ENCODE measurements at regions not wholly inside any gene's neighbourhood (a gene's known extent, or its start where the extent isn't known, plus 50 kb on each side); places are given as distances from the start of the nearest gene placed in this dataset.

DNA sequence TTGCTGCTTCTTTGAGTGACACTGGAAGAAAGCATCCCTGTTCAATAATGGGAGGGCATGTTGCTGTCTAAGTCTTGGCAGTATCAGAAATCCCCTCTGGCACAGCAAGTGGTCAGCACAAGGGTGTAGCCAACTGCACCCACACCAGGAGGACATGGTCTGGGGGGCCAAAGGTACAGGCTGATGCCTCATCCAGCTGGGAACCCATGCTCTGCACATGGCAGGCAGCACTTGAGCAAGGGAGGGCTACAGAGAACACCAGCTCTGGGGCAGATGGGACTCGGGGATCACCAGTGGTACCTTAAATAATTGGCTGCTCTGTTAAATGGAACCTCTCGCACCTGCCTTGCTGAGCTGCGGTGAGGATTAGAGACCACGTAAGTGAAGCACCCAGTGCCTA, 265.2 kb downstream of the SYK start:
- Histone ChIP-seq H3K27me3 (ENCODE audit: insufficient read depth, low read length, poor library complexity) (no peaks in the 10 kb centered on the region), H2AFZ (ENCODE audit: low read depth, low read length) (no peak overlapping the region), H3K36me3 (ENCODE audit: insufficient read depth, low read length) (no peaks in the 10 kb centered on the region), H3K9ac (ENCODE audit: low read depth, low read length) (no peak overlapping the region), H3K4me1 (ENCODE audit: insufficient read depth, low read length) (no peaks in the 10 kb centered on the region), H3K27ac (ENCODE audit: low read length) (no peak overlapping the region), H3K79me2 (ENCODE audit: insufficient read depth, low read length) (no peaks in the 10 kb centered on the region), H3K4me2 (ENCODE audit: insufficient read depth, low read length) (no peak overlapping the region), H3K4me3 (ENCODE audit: low read depth in 1 of 2, low read length in 2 of 2) (no peak overlapping the region), H3K9me3 (ENCODE audit: insufficient read depth, low read length, severe bottlenecking) (no peaks in the 10 kb centered on the region), H4K20me1 (ENCODE audit: insufficient read depth, low read length) (no peaks in the 10 kb centered on the region)
- ATAC-seq (ENCODE audit: insufficient read depth, low read depth) (no peak), DNase-seq (no peak)
- TF ChIP-seq, protein P1, sequence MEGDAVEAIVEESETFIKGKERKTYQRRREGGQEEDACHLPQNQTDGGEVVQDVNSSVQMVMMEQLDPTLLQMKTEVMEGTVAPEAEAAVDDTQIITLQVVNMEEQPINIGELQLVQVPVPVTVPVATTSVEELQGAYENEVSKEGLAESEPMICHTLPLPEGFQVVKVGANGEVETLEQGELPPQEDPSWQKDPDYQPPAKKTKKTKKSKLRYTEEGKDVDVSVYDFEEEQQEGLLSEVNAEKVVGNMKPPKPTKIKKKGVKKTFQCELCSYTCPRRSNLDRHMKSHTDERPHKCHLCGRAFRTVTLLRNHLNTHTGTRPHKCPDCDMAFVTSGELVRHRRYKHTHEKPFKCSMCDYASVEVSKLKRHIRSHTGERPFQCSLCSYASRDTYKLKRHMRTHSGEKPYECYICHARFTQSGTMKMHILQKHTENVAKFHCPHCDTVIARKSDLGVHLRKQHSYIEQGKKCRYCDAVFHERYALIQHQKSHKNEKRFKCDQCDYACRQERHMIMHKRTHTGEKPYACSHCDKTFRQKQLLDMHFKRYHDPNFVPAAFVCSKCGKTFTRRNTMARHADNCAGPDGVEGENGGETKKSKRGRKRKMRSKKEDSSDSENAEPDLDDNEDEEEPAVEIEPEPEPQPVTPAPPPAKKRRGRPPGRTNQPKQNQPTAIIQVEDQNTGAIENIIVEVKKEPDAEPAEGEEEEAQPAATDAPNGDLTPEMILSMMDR (IDR thresholded peaks at IDR 0.05; ENCODE audit: borderline replicate concordance, extremely low read depth, low read length, poor library complexity, severe bottlenecking) = no peak
- TF ChIP-seq EZH2 (IDR thresholded peaks at IDR 0.05; ENCODE audit: borderline replicate concordance, low read depth, low read length, severe bottlenecking) = no peak

DNA sequence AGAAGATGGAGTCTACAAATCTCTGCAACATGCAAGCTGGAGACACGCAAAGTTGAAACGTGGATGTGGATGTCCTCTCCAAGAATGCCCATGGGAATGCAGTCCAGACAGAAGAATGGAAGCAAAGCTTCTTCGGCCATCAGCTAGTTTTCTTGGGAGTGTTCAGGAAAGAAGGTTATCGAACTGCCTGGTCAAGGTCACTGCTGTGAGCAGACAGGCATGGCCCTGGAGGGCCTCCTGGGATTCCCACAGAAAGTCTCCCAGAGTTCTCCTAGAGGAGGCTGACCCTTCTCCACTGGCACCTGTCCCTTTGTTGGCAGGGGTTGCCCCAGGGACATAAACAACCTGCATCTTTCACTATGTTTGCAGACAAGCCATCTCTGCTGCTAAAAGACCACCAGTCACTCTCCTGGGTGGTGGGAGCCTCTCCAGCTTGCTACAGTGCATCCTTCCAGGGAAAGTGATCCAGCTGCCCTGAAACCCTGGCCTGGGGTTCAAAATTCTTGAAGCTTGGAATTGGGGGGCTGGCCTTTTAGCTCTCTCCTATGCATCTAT, 265.8 kb downstream of the SYK start:
- Histone ChIP-seq H3K27me3 (ENCODE audit: insufficient read depth, low read length, poor library complexity) (no peaks in the 10 kb centered on the region), H2AFZ (ENCODE audit: low read depth, low read length) (no peak overlapping the region), H3K79me2 (ENCODE audit: insufficient read depth, low read length) (no peaks in the 10 kb centered on the region), H3K4me3 (ENCODE audit: low read depth in 1 of 2, low read length in 2 of 2) (no peak overlapping the region), H3K4me1 (ENCODE audit: insufficient read depth, low read length) (no peaks in the 10 kb centered on the region), H3K36me3 (ENCODE audit: insufficient read depth, low read length) (no peaks in the 10 kb centered on the region), H3K9ac (ENCODE audit: low read depth, low read length) (no peak overlapping the region), H4K20me1 (ENCODE audit: insufficient read depth, low read length) (no peaks in the 10 kb centered on the region), H3K9me3 (ENCODE audit: insufficient read depth, low read length, severe bottlenecking) (no peaks in the 10 kb centered on the region), H3K4me2 (ENCODE audit: insufficient read depth, low read length) (no peak overlapping the region), H3K27ac (ENCODE audit: low read length) (no peak overlapping the region)
- no peak for TF ChIP-seq EZH2 (IDR thresholded peaks at IDR 0.05; ENCODE audit: borderline replicate concordance, low read depth, low read length, severe bottlenecking)
- TF ChIP-seq, protein P1 (IDR thresholded peaks at IDR 0.05; ENCODE audit: borderline replicate concordance, extremely low read depth, low read length, poor library complexity, severe bottlenecking) = no peak
- ATAC-seq (ENCODE audit: insufficient read depth, low read depth) = no peak
- no peak for DNase-seq

DNA sequence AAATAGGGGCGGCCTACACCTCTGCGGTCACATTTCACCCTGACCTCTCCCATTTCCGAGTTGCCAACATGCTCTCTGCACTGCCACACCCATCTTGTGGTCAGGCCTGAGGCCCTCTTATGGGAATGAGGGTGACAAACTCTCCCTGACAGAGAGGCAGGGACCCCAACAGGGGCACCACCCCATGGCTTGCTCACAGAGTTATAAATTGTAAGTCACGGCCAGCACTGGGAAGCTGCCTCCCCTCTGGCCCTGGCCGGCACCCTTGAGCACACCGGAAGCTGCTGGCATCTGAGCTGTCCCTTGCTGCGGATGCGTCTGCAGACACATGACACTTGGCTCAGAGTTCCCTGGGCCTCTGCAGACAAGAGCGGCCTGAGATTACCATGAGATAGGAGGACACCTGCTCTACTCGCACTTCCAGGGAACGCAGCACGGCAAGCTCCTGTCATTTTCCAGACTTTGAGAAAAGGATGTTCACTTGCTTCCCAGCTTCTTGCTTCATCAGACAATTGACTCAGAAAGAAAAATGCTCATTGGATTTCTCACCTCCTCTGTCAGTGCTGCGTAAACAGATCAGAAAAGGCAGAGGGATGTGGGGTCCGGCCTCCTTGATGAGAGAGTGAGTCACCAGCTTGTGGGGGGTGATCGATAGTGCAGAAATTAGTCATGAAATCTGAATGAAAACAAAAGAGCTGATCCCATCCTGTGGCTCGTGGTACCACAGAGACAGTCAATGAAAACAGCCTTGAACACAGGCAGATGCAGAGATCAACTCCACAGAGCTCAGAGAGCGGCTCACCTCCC, 269.8 kb downstream of the SYK start:
- Histone ChIP-seq H3K4me1 (ENCODE audit: insufficient read depth, low read length) (no peaks in the 10 kb centered on the region), H3K9ac (ENCODE audit: low read depth, low read length) (no peak overlapping the region), H3K4me3 (ENCODE audit: low read depth in 1 of 2, low read length in 2 of 2) (no peak overlapping the region), H3K27me3 (ENCODE audit: insufficient read depth, low read length, poor library complexity) (no peaks in the 10 kb centered on the region), H4K20me1 (ENCODE audit: insufficient read depth, low read length) (no peaks in the 10 kb centered on the region), H3K4me2 (ENCODE audit: insufficient read depth, low read length) (no peak overlapping the region), H3K9me3 (ENCODE audit: insufficient read depth, low read length, severe bottlenecking) (no peaks in the 10 kb centered on the region), H3K36me3 (ENCODE audit: insufficient read depth, low read length) (no peaks in the 10 kb centered on the region), H2AFZ (ENCODE audit: low read depth, low read length) (no peak overlapping the region), H3K79me2 (ENCODE audit: insufficient read depth, low read length) (no peaks in the 10 kb centered on the region), H3K27ac (ENCODE audit: low read length) (no peak overlapping the region)
- ATAC-seq (ENCODE audit: insufficient read depth, low read depth) (no peak), DNase-seq (no peak)
- TF ChIP-seq EZH2 (IDR thresholded peaks at IDR 0.05; ENCODE audit: borderline replicate concordance, low read depth, low read length, severe bottlenecking) = no peak
- TF ChIP-seq, protein P1 (IDR thresholded peaks at IDR 0.05; ENCODE audit: borderline replicate concordance, extremely low read depth, low read length, poor library complexity, severe bottlenecking) = no peak

Measured in DND-41 (cell line).